Aorta (tissue), 5 donors: ENCODE measurements at regions not wholly inside any gene's neighbourhood (a gene's known extent, or its start where the extent isn't known, plus 50 kb on each side); places are given as distances from the start of the nearest gene placed in this dataset.

Experiments used
- ATAC-seq: fragments of 200-7000 bp; cut with Tn5 transposase; one replicate; pipeline ENCODE4 v1.9.1; 2022; ENCODE audit warnings: moderate library complexity; ENCODE audit not compliant: low FRiP score
- DNase-seq, 2 donors: peaks; one replicate each; pipeline ENCODE4 v3.0.0-alpha.2; 2020
- H3K27ac ChIP-seq, 2 donors: one replicate each; pipeline ENCODE4 v1.5.1; 2013; ENCODE audit warnings: low read length in 2 of 2, mild to moderate bottlenecking in 2 of 2, moderate library complexity in 2 of 2, control low read depth in 1 of 2, inconsistent platforms in 1 of 2, low read depth in 1 of 2
- H3K27me3 ChIP-seq, 2 donors: one replicate each; pipeline ENCODE4 v1.6.1; 2013; ENCODE audit warnings: control low read depth in 1 of 2, low read length in 1 of 2, mild to moderate bottlenecking in 1 of 2, moderate library complexity in 1 of 2; ENCODE audit not compliant: insufficient read depth in 2 of 2, control insufficient read depth in 1 of 2
- H3K36me3 ChIP-seq, 2 donors: one replicate each; pipeline ENCODE4 v1.6.1; 2013; ENCODE audit warnings: control low read depth in 1 of 2, low read length in 1 of 2, mild to moderate bottlenecking in 1 of 2; ENCODE audit not compliant: insufficient read depth in 2 of 2, control insufficient read depth in 1 of 2
- H3K4me1 ChIP-seq, 2 donors: one replicate each; pipeline ENCODE4 v1.6.1; 2013; ENCODE audit warnings: low read length in 2 of 2, control low read depth in 1 of 2, mild to moderate bottlenecking in 1 of 2, moderate library complexity in 1 of 2; ENCODE audit not compliant: insufficient read depth in 2 of 2, control insufficient read depth in 1 of 2
- H3K4me3 ChIP-seq, 2 donors: one replicate each; pipeline ENCODE4 v1.5.1; 2013; ENCODE audit warnings: low read length in 2 of 2, control low read depth in 1 of 2, mild to moderate bottlenecking in 1 of 2
- H3K9me3 ChIP-seq: one replicate; pipeline ENCODE4 v1.6.1; 2013; ENCODE audit warnings: mild to moderate bottlenecking, low read length; ENCODE audit not compliant: control insufficient read depth
- WGBS, 2 donors: extraction: QIAGEN DNeasy Blood & Tissue Kit; methylation state at CpG; one replicate each; pipeline ENCODE4 v1.1.7; 2013; 5-methylcytosine and 5-hydroxymethylcytosine counted together
- intact Hi-C, 2 donors: fragments of 100-400 bp; cut with DNase I; formaldehyde crosslinking; loops; one replicate each; pipeline versions ENCODE4 v1.14.2 to v1.15.0; 2022
- donor health status: healthy with polysubstance abuse.
- donor health status: Bipolar disorder and iron deficiency.
- donor health status: DM: no; HTN: no; CAD: no.
- donor health status: DM: no; HTN: no; CAD: no.
- donor health status: DM: yes; HTN: yes; CAD: no.

- H3K27me3 ChIP-seq = no peaks in the 10 kb centered on the region
- no peak overlapping the region for H3K27ac ChIP-seq
- H3K4me3 ChIP-seq = no peak overlapping the region
- H3K36me3 ChIP-seq = no peaks in the 10 kb centered on the region
- no peaks in the 10 kb centered on the region for H3K4me1 ChIP-seq
- intact Hi-C loops = no loop called here
- DNase-seq (no peak), ATAC-seq (no peak)
- WGBS, 2 donors = 85 to 91% methylated on average over 3 of the region's 3 CpGs
- no peaks in the 10 kb centered on the region for H3K9me3 ChIP-seq
Observed at GRCh38 chr10:128796396-128796912, 670.2 kb upstream of the MKI67 start.

GRCh38 chr10:128802062-128802461, 665.0 kb upstream of the MGMT start:
- 87% methylated on average over 4 of the region's 4 CpGs for WGBS, 2 donors
- no peaks in the 10 kb centered on the region for H3K27me3 ChIP-seq
- H3K4me3 ChIP-seq = no peak overlapping the region
- H3K27ac ChIP-seq = no peak overlapping the region
- H3K36me3 ChIP-seq = no peaks in the 10 kb centered on the region
- DNase-seq (no peak), ATAC-seq (no peak)
- intact Hi-C loops = no loop called here
- no peaks in the 10 kb centered on the region for H3K4me1 ChIP-seq
- no peaks in the 10 kb centered on the region for H3K9me3 ChIP-seq

DNA sequence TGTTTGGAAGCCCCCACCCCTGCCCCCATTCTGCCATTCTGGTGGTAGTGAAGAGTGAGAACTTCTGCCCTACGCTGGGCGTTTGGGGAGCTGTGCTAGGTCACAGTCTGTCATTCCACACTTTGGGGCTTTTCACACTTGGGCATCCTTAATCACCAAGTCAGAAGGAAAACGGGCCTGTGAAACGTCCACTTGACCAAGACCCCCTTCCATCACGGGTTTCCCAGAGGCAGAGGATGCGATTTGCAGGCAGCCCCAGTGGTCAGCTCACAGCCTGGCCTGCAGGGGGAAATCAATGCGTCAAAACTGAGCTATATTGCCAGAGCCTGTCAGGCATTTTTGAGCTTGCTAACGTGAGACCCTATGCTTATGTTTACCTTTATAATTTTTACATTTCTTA, 663.3 kb upstream of the MGMT start:
- Histone ChIP-seq H3K4me1 (no peaks in the 10 kb centered on the region), H3K36me3 (no peaks in the 10 kb centered on the region), H3K27me3 (no peaks in the 10 kb centered on the region)

GRCh38 chr10:128804411-128804810, 662.6 kb upstream of the MGMT start:
- DNase-seq = no peak
- no peaks in the 10 kb centered on the region for H3K27me3 ChIP-seq
- no peaks in the 10 kb centered on the region for H3K9me3 ChIP-seq
- H3K36me3 ChIP-seq = no peaks in the 10 kb centered on the region
- no peak overlapping the region for H3K4me3 ChIP-seq
- H3K27ac ChIP-seq = no peak overlapping the region
- WGBS, 2 donors = 78 to 79% methylated on average over 2 of the region's 2 CpGs
- H3K4me1 ChIP-seq = no peaks in the 10 kb centered on the region
- intact Hi-C loops = no loop called here
- no peak for ATAC-seq

More for the DNA sequence above, 663.3 kb upstream of the MGMT start:
- DNase-seq (no peak), ATAC-seq (no peak)
- no peak overlapping the region for H3K4me3 ChIP-seq
- intact Hi-C loops = no loop called here
- no peaks in the 10 kb centered on the region for H3K9me3 ChIP-seq
- H3K27ac ChIP-seq = no peak overlapping the region
- 45 to 48% methylated on average over 8 of the region's 8 CpGs for WGBS, 2 donors

GRCh38 chr10:128808921-128809440, 658.1 kb upstream of the MGMT start:
- no peaks in the 10 kb centered on the region for H3K27me3 ChIP-seq
- DNase-seq = peak in 1 of 2 donors; percentile 50
- H3K4me1 ChIP-seq = no peaks in the 10 kb centered on the region
- H3K4me3 ChIP-seq = no peak overlapping the region
- peak; percentile 20 for ATAC-seq
- intact Hi-C loops = no loop called here
- no peak overlapping the region for H3K27ac ChIP-seq
- H3K36me3 ChIP-seq = no peaks in the 10 kb centered on the region
- WGBS, 2 donors = 33 to 35% methylated on average over 4 of the region's 4 CpGs
- no peaks in the 10 kb centered on the region for H3K9me3 ChIP-seq

DNA sequence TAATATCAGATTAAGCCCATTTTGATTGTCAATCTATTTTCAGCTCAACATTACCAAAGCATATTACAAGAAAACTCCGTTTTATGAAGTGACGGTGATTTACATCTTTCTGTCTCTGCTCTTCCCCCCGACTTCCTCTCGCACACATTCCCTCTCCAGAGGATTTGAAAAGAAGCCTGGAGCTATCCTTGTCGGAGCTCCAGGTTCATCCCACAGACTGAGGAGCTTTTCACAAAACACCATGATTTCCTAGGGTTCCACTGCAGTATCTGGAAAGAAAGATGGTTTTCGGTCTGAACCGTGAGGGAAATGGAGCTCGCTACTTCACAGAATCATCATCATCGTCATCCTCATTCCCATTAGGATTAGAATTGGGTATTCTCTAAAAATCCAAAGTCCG, 655.5 kb upstream of the MGMT start:
- Histone ChIP-seq H3K27ac (no peak overlapping the region), H3K4me3 (no peak overlapping the region), H3K4me1 (no peaks in the 10 kb centered on the region), H3K36me3 (no peaks in the 10 kb centered on the region), H3K27me3 (no peaks in the 10 kb centered on the region), H3K9me3 (no peaks in the 10 kb centered on the region)
- DNase-seq = no peak
- WGBS, 2 donors = 89% methylated on average over 10 of the region's 10 CpGs
- intact Hi-C loops = no loop called here
- ATAC-seq = no peak

- intact Hi-C loops = no loop called here
- H3K27me3 ChIP-seq = no peaks in the 10 kb centered on the region
- ATAC-seq (no peak), DNase-seq (no peak)
- no peaks in the 10 kb centered on the region for H3K36me3 ChIP-seq
- H3K4me3 ChIP-seq = no peak overlapping the region
- H3K9me3 ChIP-seq = no peaks in the 10 kb centered on the region
- 29 to 56% methylated on average over 15 of the region's 15 CpGs for WGBS, 2 donors
- no peaks in the 10 kb centered on the region for H3K4me1 ChIP-seq
- H3K27ac ChIP-seq = no peak overlapping the region
Observed at GRCh38 chr10:128812000-128812399, 655.0 kb upstream of the MGMT start.

DNA sequence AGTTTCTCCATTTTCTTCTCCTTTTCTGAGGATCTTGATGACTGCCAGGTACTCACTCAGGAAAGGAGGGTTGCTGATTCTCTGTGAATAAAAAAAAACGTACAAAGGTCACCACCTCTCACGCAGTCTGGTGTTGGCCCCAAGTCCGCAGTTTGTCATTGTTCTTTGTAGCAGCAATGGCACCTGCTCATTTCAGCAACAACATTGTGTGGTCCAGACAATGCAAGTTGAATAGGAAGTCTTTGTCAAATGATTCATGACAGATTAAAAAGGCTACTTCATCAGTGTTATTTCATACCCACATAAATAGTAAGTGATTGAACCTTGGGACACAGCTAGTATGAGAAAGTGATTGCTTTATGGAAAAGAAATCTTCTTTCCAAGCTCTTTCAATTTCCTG, 653.5 kb upstream of the MGMT start:
- 75 to 87% methylated on average over 3 of the region's 3 CpGs for WGBS, 2 donors
- ATAC-seq (no peak), DNase-seq (no peak)
- Histone ChIP-seq H3K36me3 (no peaks in the 10 kb centered on the region), H3K27ac (no peak overlapping the region), H3K4me3 (no peak overlapping the region), H3K27me3 (no peaks in the 10 kb centered on the region), H3K4me1 (no peaks in the 10 kb centered on the region), H3K9me3 (no peaks in the 10 kb centered on the region)
- intact Hi-C loops = no loop called here

- Histone ChIP-seq H3K27ac (no peak overlapping the region), H3K4me1 (no peaks in the 10 kb centered on the region), H3K9me3 (no peaks in the 10 kb centered on the region), H3K36me3 (no peaks in the 10 kb centered on the region), H3K27me3 (no peaks in the 10 kb centered on the region), H3K4me3 (no peak overlapping the region)
- 86 to 89% methylated on average over 12 of the region's 12 CpGs for WGBS, 2 donors
- DNase-seq = no peak
- intact Hi-C loops = no loop called here
- no peak for ATAC-seq
Observed at GRCh38 chr10:128814024-128814423, 653.0 kb upstream of the MGMT start.
